ENCODE measurements at regions not wholly inside any gene's neighbourhood (a gene's known extent, or its start where the extent isn't known, plus 50 kb on each side); places are given as distances from the start of the nearest gene placed in this dataset.

DNA sequence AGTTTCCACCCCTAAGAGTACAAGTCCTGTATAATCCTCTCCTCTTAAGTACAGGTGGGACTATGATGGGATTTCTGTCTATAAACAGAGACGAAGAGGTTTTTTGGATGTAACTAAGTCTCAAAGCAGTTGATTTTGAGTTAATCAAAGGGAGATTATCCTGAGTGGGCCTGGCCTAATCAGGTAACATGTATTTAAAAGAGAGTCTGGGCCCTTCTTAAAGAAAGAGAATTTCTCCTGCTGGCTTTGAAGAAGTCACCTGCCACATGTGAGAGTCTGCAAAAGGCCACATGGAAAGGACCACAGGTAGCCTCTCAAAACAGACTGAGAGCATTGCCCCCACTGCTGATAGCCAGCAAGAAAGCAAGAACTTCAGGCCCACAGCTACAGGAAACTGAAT, 142.3 kb downstream of the IRX5 start:
- TF ChIP-seq EP300 (IDR thresholded peaks at IDR 0.05), result no peak
- no peak for TF ChIP-seq CTCF (IDR thresholded peaks at IDR 0.05)
- TF ChIP-seq POLR2A (IDR thresholded peaks at IDR 0.05), result no peak
- no peak for TF ChIP-seq POLR2AphosphoS5 (IDR thresholded peaks at IDR 0.05)

All from sigmoid colon (tissue), 4 donors.